ENCODE measurements at regions not wholly inside any gene's neighbourhood (a gene's known extent, or its start where the extent isn't known, plus 50 kb on each side); places are given as distances from the start of the nearest gene placed in this dataset.

GRCh38 chr9:119088002-119088547 lies 281.2 kb downstream of the BRINP1 start:
- TF ChIP-seq CTCF (IDR thresholded peaks at IDR 0.05) = no peak
- no peak for TF ChIP-seq POLR2A (IDR thresholded peaks at IDR 0.05)

Measured in adrenal gland (tissue), 5 donors.